ENCODE measurements at regions not wholly inside any gene's neighbourhood (a gene's known extent, or its start where the extent isn't known, plus 50 kb on each side); places are given as distances from the start of the nearest gene placed in this dataset.

DNA sequence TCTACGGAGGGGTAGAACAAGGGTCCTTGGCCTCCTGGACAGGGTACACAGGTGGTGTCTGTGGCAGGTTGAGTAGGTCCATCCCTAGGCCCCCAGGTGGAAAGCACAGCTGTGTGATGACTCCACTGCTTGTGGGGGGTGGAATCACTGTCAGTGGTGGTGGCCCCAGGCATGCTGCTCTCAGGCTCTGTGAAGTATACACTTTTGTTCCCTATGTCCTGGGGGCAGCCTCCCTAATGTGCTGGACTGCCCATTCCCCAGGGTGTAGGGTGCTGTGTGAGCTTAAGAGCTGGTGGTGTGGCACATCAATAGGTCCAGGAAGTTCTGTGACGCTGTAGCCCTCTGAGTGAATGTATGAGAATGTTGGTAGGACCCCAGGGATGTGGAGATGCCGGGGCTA lies 197.2 kb upstream of the SLC10A2 start:
- DNase-seq (ENCODE audit: low spot score in 2 of 2) = no peak
- FAIRE-seq = no peak

GRCh38 chr13:103255587-103256301 lies 189.5 kb upstream of the SLC10A2 start:
- FAIRE-seq (no peak), DNase-seq (ENCODE audit: low spot score in 2 of 2) (no peak)

GRCh38 chr13:103250071-103250470 lies 183.9 kb upstream of the SLC10A2 start:
- FAIRE-seq = no peak
- DNase-seq (ENCODE audit: low spot score in 2 of 2) = no peak

DNA sequence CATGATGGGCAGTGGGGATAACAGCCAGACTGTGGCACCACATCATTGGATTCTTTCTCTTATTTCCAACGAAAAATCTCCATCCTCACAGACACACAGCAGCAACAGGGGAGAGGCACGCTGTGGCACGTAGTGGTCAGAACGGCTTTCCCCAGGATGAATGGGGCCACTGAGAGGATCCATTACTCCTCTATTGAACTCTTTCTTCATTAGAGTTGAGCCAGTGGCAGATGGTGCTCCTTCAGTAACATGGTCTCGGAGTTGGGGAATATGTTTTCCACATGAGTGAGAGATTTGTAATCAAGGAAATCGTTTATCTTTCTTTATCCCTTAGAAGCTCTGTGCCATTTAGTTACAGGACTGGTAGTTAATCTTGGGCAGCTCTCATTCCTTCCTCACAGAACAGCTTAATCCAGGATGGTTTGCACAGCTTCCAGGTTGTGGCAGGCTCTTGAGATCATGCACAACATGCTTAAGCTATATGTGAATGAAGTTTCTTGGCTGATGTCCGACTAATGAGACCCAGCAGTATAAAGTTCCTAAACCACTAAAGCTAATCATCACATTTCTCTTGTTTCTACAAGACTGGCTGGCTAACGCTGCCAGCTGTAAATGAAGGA lies 180.5 kb upstream of the SLC10A2 start:
- FAIRE-seq (no peak), DNase-seq (ENCODE audit: low spot score in 2 of 2) (no peak)

DNA sequence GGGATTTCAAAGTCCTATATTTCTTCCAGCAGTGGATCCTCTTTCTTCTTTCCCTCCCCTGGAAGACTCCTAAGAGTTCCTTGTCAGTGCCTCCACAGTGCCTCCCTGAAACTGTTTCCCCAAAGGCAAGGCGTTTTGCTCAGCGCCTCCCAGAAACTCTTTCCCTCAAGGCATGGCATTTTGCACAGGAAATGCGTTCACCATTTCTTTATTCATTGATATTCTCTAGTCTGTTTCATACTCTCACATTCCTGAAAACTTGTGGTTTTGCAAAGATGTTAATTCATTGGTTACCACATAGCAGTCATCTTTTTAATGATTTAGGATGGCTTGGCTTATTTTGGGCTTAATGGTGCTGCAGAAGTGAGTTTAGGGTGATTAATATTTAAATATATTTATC lies 177.3 kb upstream of the SLC10A2 start:
- DNase-seq (ENCODE audit: low spot score in 2 of 2) (no peak), FAIRE-seq (no peak)

- FAIRE-seq (no peak), DNase-seq (ENCODE audit: low spot score in 2 of 2) (no peak)
Measured at GRCh38 chr13:103238441-103238840, 172.2 kb upstream of the SLC10A2 start.

- no peak for FAIRE-seq
Measured at GRCh38 chr13:103236213-103236612, 170.0 kb upstream of the SLC10A2 start.

GRCh38 chr13:103229674-103230073 lies 163.5 kb upstream of the SLC10A2 start:
- DNase-seq (ENCODE audit: low spot score in 2 of 2) = no peak
- FAIRE-seq = no peak

More at GRCh38 chr13:103236213-103236612, 170.0 kb upstream of the SLC10A2 start:
- no peak for DNase-seq (ENCODE audit: low spot score in 2 of 2)

- DNase-seq (ENCODE audit: low spot score in 2 of 2) = no peak
- no peak for FAIRE-seq
Measured at GRCh38 chr13:103224804-103225203, 158.6 kb upstream of the SLC10A2 start.

DNA sequence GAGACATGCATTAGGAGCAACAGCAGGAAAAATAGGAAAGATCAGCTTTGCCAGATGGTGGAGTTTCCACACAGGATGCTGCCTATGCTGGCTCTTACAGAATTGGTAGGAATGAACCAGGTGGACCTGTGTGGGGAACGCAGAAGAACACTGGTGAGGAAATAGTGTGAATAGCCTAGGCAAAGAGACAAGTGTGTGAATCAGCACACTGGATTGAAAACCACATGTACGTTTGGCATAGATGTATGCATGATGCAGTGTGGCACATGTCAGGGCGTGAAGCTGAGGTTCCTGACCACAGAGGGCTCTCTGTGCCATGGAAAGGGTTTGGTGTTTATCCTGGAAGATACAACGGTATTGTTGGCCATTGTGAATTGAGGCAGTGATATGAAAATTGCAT lies 156.5 kb upstream of the SLC10A2 start:
- no peak for DNase-seq (ENCODE audit: low spot score in 2 of 2)
- no peak for FAIRE-seq

GRCh38 chr13:103218253-103218652 lies 152.0 kb upstream of the SLC10A2 start:
- no peak for FAIRE-seq
- no peak for DNase-seq (ENCODE audit: low spot score in 2 of 2)

GRCh38 chr13:103213152-103213551 lies 146.9 kb upstream of the SLC10A2 start:
- FAIRE-seq (no peak), DNase-seq (ENCODE audit: low spot score in 2 of 2) (no peak)

GRCh38 chr13:103210348-103210747 lies 144.1 kb upstream of the SLC10A2 start:
- DNase-seq (ENCODE audit: low spot score in 2 of 2) (no peak), FAIRE-seq (no peak)

- no peak for DNase-seq (ENCODE audit: low spot score in 2 of 2)
- no peak for FAIRE-seq
Measured at GRCh38 chr13:103203735-103204330, 137.6 kb upstream of the SLC10A2 start.

DNA sequence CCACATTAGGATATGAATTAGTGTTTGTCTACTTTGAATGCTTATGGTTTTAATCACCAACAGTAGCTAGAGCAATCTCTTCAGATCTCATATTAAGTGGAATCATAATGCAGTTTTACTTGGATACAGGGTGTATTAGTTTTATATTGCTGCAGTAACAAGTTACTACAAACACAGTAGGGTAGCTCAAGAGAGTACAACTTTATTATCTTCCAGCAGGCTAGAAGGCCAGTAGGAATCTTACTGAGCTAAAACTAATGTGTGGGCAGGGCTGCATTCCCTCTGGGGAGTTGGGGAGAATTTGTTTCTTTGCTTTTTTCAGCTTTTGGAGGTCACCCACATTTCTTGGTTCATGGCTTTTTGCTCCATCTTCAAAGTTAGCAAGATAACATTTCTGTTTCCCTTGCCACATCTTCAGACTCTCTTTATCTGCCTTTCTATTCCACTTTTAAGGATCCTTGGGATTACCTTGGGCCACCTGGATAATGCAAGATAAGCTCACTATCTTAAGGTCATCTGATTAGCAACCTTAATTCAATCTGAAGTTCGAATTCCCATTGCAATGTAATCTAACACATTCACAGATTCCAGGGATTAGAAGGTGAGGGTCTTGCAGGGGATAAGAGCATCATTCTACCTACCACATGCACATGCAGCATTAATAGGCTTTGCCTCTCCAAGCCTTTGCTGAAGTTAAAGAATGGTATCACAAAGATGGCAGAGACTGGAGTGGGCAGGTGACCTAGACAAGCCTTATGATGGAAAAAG lies 134.1 kb upstream of the SLC10A2 start:
- FAIRE-seq = no peak
- no peak for DNase-seq (ENCODE audit: low spot score in 2 of 2)

- DNase-seq (ENCODE audit: low spot score in 2 of 2) = no peak
Measured at GRCh38 chr13:103199380-103200088, 133.3 kb upstream of the SLC10A2 start.

DNA sequence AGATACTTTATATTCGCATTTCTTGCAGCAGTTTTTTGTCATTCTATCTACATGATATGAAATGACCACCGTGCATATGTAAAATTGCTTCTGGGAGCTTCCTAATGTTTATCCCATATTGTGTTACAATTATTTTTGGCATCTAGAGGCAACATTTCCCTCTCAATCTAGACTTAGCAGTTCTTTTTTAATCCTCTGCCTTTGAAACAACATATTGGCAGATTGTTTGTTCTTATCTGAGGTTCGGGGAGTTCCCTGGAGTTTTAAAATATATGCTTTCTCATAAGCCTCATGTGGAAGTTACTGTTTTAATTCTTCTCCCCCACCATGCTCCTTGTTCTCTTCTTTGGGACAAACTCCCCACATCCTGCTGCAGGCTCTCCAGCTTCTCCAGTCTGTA lies 130.1 kb upstream of the SLC10A2 start:
- DNase-seq (ENCODE audit: low spot score in 2 of 2) = no peak
- FAIRE-seq = no peak

More at GRCh38 chr13:103199380-103200088, 133.3 kb upstream of the SLC10A2 start:
- no peak for FAIRE-seq

DNA sequence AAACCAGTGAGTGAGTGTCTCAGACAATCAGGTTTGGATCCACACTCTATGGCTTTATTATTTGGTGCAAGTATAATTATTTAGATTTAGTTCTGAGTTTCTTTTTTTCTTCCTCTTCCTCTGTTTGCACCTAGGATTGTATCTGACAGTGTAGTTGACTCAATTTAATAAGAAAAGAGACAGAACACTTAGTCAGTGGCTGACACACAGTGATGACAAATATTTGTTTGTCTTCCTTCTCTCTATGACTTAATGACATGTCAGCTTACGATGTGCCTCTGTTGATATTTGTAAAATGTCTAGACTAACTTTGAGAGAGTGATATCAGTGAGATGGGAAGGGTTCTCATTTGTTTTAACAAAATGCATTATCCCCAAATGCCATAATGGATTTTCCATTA lies 129.5 kb upstream of the SLC10A2 start:
- FAIRE-seq = no peak
- no peak for DNase-seq (ENCODE audit: low spot score in 2 of 2)

GRCh38 chr13:103194871-103195270 lies 128.7 kb upstream of the SLC10A2 start:
- DNase-seq (ENCODE audit: low spot score in 2 of 2) = no peak
- FAIRE-seq = no peak

GRCh38 chr13:103192511-103193135 lies 126.4 kb upstream of the SLC10A2 start:
- FAIRE-seq = no peak
- no peak for DNase-seq (ENCODE audit: low spot score in 2 of 2)

All from frontal cortex (tissue), 3 donors.